GM12878 (cell line): ENCODE measurements at regions not wholly inside any gene's neighbourhood (a gene's known extent, or its start where the extent isn't known, plus 50 kb on each side); places are given as distances from the start of the nearest gene placed in this dataset.

ENCODE experiments used
- ATAC-seq: fragments of 200-7000 bp; cut with Tn5 transposase; 3 replicates; pipeline ENCODE4 v1.9.1; 2020; ENCODE audit warnings: mild to moderate bottlenecking, moderate library complexity
- BruUV-seq: library from RNA; stranded (reverse); fragments of 400-500 nt; replicated peaks from 2 replicates; lab custom pipeline; 2021; lab: Mats Ljungman, UMichigan
- CTCF ChIA-PET: fragments of 300-600 bp; sonication (Branson Sonifier 250); formaldehyde crosslinking; extraction: SDS; loops from one replicate; lab custom pipeline; 2021; ENCODE audit warnings: inconsistent platforms; lab: Yijun Ruan, JAX
- POLR2A ChIA-PET: fragments of 350-600 bp; formaldehyde crosslinking; extraction: SDS; loops from one replicate; lab custom pipeline; 2021; ENCODE audit warnings: inconsistent platforms; lab: Charles Lee
- RAD21 ChIA-PET: fragments of 300-600 bp; sonication (Branson Sonifier 250); formaldehyde crosslinking; loops from one replicate; lab custom pipeline; 2023; ENCODE audit warnings: antibody characterized with exemption; ENCODE audit not compliant: unreplicated experiment; lab: Charles Lee
- SMC1A ChIA-PET: fragments of 300-600 bp; sonication (Branson Sonifier 250); formaldehyde crosslinking; loops from one replicate; lab custom pipeline; 2023; ENCODE audit not compliant: unreplicated experiment, uncharacterized antibody; lab: Charles Lee
- DNase-seq: peaks from one replicate; pipeline ENCODE4 v3.0.0-alpha.2; 2011; ENCODE audit warnings: low read depth, low spot score
- FAIRE-seq: peaks from 3 replicates; lab custom pipeline; 2011; peaks lifted over from hg19 to GRCh38; lab: Jason Lieb, UNC
- H2AFZ ChIP-seq: 2 replicates; pipeline ENCODE4 v1.6.0; 2011; ENCODE audit warnings: low read depth, low read length, control low read depth; ENCODE audit not compliant: control insufficient read depth
- H3K27ac ChIP-seq: 2 replicates; pipeline ENCODE4 v1.5.1; 2011; ENCODE audit warnings: control low read depth; ENCODE audit not compliant: control insufficient read depth, insufficient read depth
- H3K27me3 ChIP-seq, 2 experiments: replicated peaks in 1 of 2; 2 replicates each; pipeline versions ENCODE4 v1.6.0 to v1.6.1; 2011; ENCODE audit warnings: low read length in 1 of 2; ENCODE audit not compliant: control insufficient read depth in 2 of 2, insufficient read depth in 2 of 2
- H3K36me3 ChIP-seq, 2 experiments: 2 replicates each; pipeline ENCODE4 v1.5.1; 2011; ENCODE audit warnings: low read length in 1 of 2; ENCODE audit not compliant: control insufficient read depth in 2 of 2, insufficient read depth in 2 of 2
- H3K4me1 ChIP-seq: 2 replicates; pipeline ENCODE4 v1.6.1; 2011; ENCODE audit warnings: mild to moderate bottlenecking, low read length, moderate library complexity, mixed read lengths; ENCODE audit not compliant: control insufficient read depth, insufficient read depth
- H3K4me2 ChIP-seq: 2 replicates; pipeline ENCODE4 v1.6.0; 2011; ENCODE audit warnings: control low read depth; ENCODE audit not compliant: control insufficient read depth, insufficient read depth
- H3K4me3 ChIP-seq: fragments of 200-600 bp; sonication (generic); 2 replicates; pipeline ENCODE4 v1.5.1; 2016
- H3K79me2 ChIP-seq: 2 replicates; pipeline ENCODE4 v1.6.0; 2011; ENCODE audit warnings: low read length; ENCODE audit not compliant: control insufficient read depth, insufficient read depth
- H3K9ac ChIP-seq: 2 replicates; pipeline ENCODE4 v1.8.0; 2011; ENCODE audit warnings: low read length, control low read depth, mixed read lengths; ENCODE audit not compliant: control insufficient read depth, insufficient read depth
- H3K9me3 ChIP-seq: replicated peaks from 3 replicates; pipeline ENCODE4 v1.5.1; 2011; ENCODE audit warnings: mild to moderate bottlenecking, low read length; ENCODE audit not compliant: control insufficient read depth, insufficient read depth
- H4K20me1 ChIP-seq: 2 replicates; pipeline ENCODE4 v1.6.0; 2011; ENCODE audit not compliant: control insufficient read depth, insufficient read depth
- EED ChIP-seq: sonication (generic); IDR thresholded peaks from 2 replicates; pipeline ENCODE4 v1.6.1; 2016; ENCODE audit warnings: antibody characterized with exemption, low read depth
- GABPA ChIP-seq: IDR thresholded peaks from 2 replicates; pipeline ENCODE4 v1.6.1; 2014; ENCODE audit warnings: antibody characterized with exemption, low read depth, mild to moderate bottlenecking, inconsistent platforms
- GATAD2B ChIP-seq: fragments of 450-650 bp; conservative IDR thresholded peaks from 2 replicates; pipeline ENCODE4 v1.6.1; 2017; ENCODE audit warnings: low read depth, mild to moderate bottlenecking, moderate library complexity
- MEF2A ChIP-seq: IDR thresholded peaks from 2 replicates; pipeline ENCODE4 v1.6.1; 2011; ENCODE audit warnings: low read depth, mild to moderate bottlenecking, low read length, moderate library complexity; ENCODE audit not compliant: insufficient read depth
- MYC ChIP-seq: IDR thresholded peaks from 2 replicates; pipeline ENCODE4 v1.6.1; 2011; ENCODE audit warnings: mild to moderate bottlenecking, low read length, moderate library complexity, inconsistent platforms; ENCODE audit not compliant: insufficient read depth, insufficient replicate concordance, insufficient read length, severe bottlenecking
- SMARCA5 ChIP-seq: fragments of 450-650 bp; IDR thresholded peaks from 2 replicates; pipeline ENCODE4 v1.6.1; 2017; ENCODE audit warnings: mild to moderate bottlenecking
- YY1 ChIP-seq: IDR thresholded peaks from 2 replicates; pipeline ENCODE4 v1.6.1; 2011; ENCODE audit warnings: low read depth, mild to moderate bottlenecking, low read length
- ZBED1 ChIP-seq: IDR thresholded peaks from 2 replicates; pipeline ENCODE4 v1.6.1; 2016; ENCODE audit warnings: borderline replicate concordance
- WGBS: methylation state at CpG from one replicate; pipeline ENCODE4 v1.1.6; 2016; ENCODE audit warnings: low lambda C conversion rate; ENCODE audit not compliant: insufficient replicate concordance, insufficient coverage; ENCODE audit errors: missing lambda C conversion rate; 5-methylcytosine and 5-hydroxymethylcytosine counted together
- in situ Hi-C: fragments of 300-500 bp; cut with MboI; formaldehyde crosslinking; loops from 9 replicates; pipeline ENCODE4 v1.14.3; 2018; ENCODE audit warnings: mixed read lengths
- intact Hi-C: fragments of 100-400 bp; cut with micrococcal nuclease; formaldehyde crosslinking; loops from one replicate; pipeline ENCODE4 v1.14.2; 2022; ENCODE audit not compliant: unreplicated experiment
- TF ChIP-seq, protein P1 (sequence below): fragments of 450-650 bp; IDR thresholded peaks from 2 replicates; pipeline ENCODE4 v1.6.1; 2017; ENCODE audit warnings: antibody characterized with exemption, mild to moderate bottlenecking, moderate library complexity
- TF ChIP-seq, protein P2 (sequence below): fragments of 450-650 bp; IDR thresholded peaks from 2 replicates; pipeline ENCODE4 v1.6.1; 2018; ENCODE audit warnings: borderline replicate concordance, mild to moderate bottlenecking; ENCODE audit not compliant: partially characterized antibody

DNA sequence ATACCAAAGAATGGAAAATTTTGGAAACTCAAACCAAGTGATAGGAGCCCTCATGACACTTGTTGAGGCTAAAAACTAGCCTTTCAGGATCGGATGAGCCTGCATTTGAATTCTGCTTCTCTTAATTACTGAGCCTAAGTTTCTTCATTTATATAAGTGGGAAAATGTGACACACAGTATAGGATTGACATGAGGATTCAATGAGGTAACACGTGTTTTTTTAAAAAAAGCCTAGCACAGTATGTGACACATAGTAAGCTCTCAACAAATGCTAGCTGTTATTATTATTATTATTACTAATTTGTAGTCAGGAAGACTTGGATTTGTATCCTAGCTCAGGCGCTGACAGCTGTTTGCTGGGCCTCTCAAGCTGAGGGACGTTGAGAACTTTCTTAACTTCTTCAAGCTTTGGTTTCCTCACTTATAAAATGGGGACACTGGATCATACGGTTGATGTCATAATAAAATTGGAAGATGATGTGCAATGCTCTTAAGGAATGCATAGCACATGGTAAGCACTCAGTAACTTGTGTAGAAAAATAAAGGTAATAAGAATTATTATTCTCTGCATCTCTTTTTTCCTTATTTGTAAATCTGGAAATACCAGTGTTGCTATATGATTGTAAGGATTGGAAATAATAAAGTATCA is 55.4 kb upstream of the JUN start:
- BruUV-seq, result no TSS peak
- no peak for FAIRE-seq
- Histone ChIP-seq H3K9ac (no peak overlapping the region), H4K20me1 (no peaks in the 10 kb centered on the region), H3K27ac (no peak overlapping the region), H3K27me3 (no peaks in the 10 kb centered on the region), H3K4me3 (no peak overlapping the region), H3K4me2 (no peak overlapping the region), H3K79me2 (no peaks in the 10 kb centered on the region), H3K4me1 (no peaks in the 10 kb centered on the region), H2AFZ (no peak overlapping the region), H3K36me3 (no peaks in the 10 kb centered on the region), H3K9me3 (no peaks in the 10 kb centered on the region)
- TF ChIP-seq, protein P1, sequence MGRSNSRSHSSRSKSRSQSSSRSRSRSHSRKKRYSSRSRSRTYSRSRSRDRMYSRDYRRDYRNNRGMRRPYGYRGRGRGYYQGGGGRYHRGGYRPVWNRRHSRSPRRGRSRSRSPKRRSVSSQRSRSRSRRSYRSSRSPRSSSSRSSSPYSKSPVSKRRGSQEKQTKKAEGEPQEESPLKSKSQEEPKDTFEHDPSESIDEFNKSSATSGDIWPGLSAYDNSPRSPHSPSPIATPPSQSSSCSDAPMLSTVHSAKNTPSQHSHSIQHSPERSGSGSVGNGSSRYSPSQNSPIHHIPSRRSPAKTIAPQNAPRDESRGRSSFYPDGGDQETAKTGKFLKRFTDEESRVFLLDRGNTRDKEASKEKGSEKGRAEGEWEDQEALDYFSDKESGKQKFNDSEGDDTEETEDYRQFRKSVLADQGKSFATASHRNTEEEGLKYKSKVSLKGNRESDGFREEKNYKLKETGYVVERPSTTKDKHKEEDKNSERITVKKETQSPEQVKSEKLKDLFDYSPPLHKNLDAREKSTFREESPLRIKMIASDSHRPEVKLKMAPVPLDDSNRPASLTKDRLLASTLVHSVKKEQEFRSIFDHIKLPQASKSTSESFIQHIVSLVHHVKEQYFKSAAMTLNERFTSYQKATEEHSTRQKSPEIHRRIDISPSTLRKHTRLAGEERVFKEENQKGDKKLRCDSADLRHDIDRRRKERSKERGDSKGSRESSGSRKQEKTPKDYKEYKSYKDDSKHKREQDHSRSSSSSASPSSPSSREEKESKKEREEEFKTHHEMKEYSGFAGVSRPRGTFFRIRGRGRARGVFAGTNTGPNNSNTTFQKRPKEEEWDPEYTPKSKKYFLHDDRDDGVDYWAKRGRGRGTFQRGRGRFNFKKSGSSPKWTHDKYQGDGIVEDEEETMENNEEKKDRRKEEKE, result no peak
- TF ChIP-seq ZBED1 (no peak), YY1 (no peak), GABPA (no peak), MYC (no peak), SMARCA5 (no peak), GATAD2B (no peak), MEF2A (no peak), EED (no peak)
- TF ChIP-seq, protein P2, sequence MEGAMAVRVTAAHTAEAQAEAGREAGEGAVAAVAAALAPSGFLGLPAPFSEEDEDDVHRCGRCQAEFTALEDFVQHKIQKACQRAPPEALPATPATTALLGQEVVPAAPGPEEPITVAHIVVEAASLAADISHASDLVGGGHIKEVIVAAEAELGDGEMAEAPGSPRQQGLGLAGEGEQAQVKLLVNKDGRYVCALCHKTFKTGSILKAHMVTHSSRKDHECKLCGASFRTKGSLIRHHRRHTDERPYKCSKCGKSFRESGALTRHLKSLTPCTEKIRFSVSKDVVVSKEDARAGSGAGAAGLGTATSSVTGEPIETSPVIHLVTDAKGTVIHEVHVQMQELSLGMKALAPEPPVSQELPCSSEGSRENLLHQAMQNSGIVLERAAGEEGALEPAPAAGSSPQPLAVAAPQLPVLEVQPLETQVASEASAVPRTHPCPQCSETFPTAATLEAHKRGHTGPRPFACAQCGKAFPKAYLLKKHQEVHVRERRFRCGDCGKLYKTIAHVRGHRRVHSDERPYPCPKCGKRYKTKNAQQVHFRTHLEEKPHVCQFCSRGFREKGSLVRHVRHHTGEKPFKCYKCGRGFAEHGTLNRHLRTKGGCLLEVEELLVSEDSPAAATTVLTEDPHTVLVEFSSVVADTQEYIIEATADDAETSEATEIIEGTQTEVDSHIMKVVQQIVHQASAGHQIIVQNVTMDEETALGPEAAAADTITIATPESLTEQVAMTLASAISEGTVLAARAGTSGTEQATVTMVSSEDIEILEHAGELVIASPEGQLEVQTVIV, result no peak
- ATAC-seq, result no peak
- POLR2A ChIA-PET, result no interaction called here
- SMC1A ChIA-PET, result interaction anchor here (1.3 to 1.5 kb wide), 3 partner anchors 38 to 303 kb away, joined by 3 to 5 read pairs (median 3); no protein-coding TSS in a partner anchor
- in situ Hi-C loops (no loop called here), intact Hi-C loops (no loop called here)
- 52% methylated on average over 5 of the region's 5 CpGs for WGBS
- RAD21 ChIA-PET, result interaction anchor here (0.9 kb wide), 1 partner anchor 129 kb away, joined by 3 read pairs; no protein-coding TSS in a partner anchor
- no peak for DNase-seq
- CTCF ChIA-PET, result interaction anchor here (1.4 to 1.8 kb wide), 3 partner anchors 20 to 54 kb away, joined by 3 to 6 read pairs (median 3); no protein-coding TSS in a partner anchor
